Endothelial cell of umbilical vein (primary cell): ENCODE measurements at regions not wholly inside any gene's neighbourhood (a gene's known extent, or its start where the extent isn't known, plus 50 kb on each side); places are given as distances from the start of the nearest gene placed in this dataset.

ENCODE experiments used
- BruUV-seq: library from RNA; stranded (reverse); fragments of 400-500 nt; replicated peaks from 2 replicates; lab custom pipeline; 2021; lab: Mats Ljungman, UMichigan
- CTCF ChIA-PET: fragments of 300-600, 350-600 bp; sonication (Branson Sonifier 250); formaldehyde crosslinking; loops from one replicate; lab custom pipeline; 2021; ENCODE audit warnings: antibody characterized with exemption, inconsistent platforms; lab: Charles Lee
- POLR2A ChIA-PET: fragments of 300-600, 350-600 bp; sonication (Branson Sonifier 250); formaldehyde crosslinking; loops from one replicate; lab custom pipeline; 2021; ENCODE audit warnings: antibody characterized with exemption, inconsistent platforms; lab: Charles Lee
- DNase-seq: peaks from one replicate; pipeline ENCODE4 v3.0.0-alpha.2; 2011; ENCODE audit warnings: low read depth, low spot score
- FAIRE-seq: peaks from 2 replicates; lab custom pipeline; 2011; peaks lifted over from hg19 to GRCh38; lab: Jason Lieb, UNC
- H2AFZ ChIP-seq: 2 replicates; pipeline ENCODE4 v1.6.0; 2012; ENCODE audit warnings: low read depth, low read length, control low read depth, inconsistent platforms
- H3K27ac ChIP-seq: 2 replicates; pipeline ENCODE4 v1.5.1; 2011; ENCODE audit warnings: low read depth, mild to moderate bottlenecking, control low read depth, low read length, moderate library complexity; ENCODE audit not compliant: insufficient read depth
- H3K27me3 ChIP-seq, 2 experiments: 2 replicates each; pipeline versions ENCODE4 v1.6.0 to v1.6.1; 2011; ENCODE audit warnings: low read length in 2 of 2, mixed read lengths in 1 of 2; ENCODE audit not compliant: control insufficient read depth in 2 of 2, insufficient read depth in 2 of 2
- H3K36me3 ChIP-seq, 2 experiments: 2 replicates in 1 of 2; 3 replicates in 1 of 2; pipeline ENCODE4 v1.5.1; 2011; ENCODE audit warnings: low read length in 2 of 2, mild to moderate bottlenecking in 1 of 2, moderate library complexity in 1 of 2; ENCODE audit not compliant: control insufficient read depth in 2 of 2, insufficient read depth in 2 of 2; ENCODE audit errors: extremely low read depth in 1 of 2
- H3K4me1 ChIP-seq: 3 replicates; pipeline ENCODE4 v1.5.1; 2011; ENCODE audit warnings: mild to moderate bottlenecking, low read length; ENCODE audit not compliant: control insufficient read depth, insufficient read depth; ENCODE audit errors: extremely low read depth
- H3K4me2 ChIP-seq: 2 replicates; pipeline ENCODE4 v1.6.1; 2011; ENCODE audit warnings: low read length, control low read depth, mixed read lengths; ENCODE audit not compliant: insufficient read depth
- H3K4me3 ChIP-seq, 3 experiments: fragments of 200-600 bp in 1 of 3; sonication (generic), shearing (Covaris generic) in 1 of 3; replicated peaks in 1 of 3; 2 replicates each; pipeline ENCODE4 v1.5.1; 2011 to 2016; ENCODE audit warnings: control low read depth in 3 of 3, low read length in 3 of 3, mild to moderate bottlenecking in 2 of 3, inconsistent platforms in 1 of 3, low read depth in 1 of 3, moderate library complexity in 1 of 3; ENCODE audit not compliant: insufficient read depth in 1 of 3
- H3K79me2 ChIP-seq: 2 replicates; pipeline ENCODE4 v1.6.0; 2012; ENCODE audit warnings: low read length, inconsistent platforms; ENCODE audit not compliant: control insufficient read depth, insufficient read depth
- H3K9ac ChIP-seq: replicated peaks from 2 replicates; pipeline ENCODE3; 2011; ENCODE audit warnings: low read length, control low read depth; ENCODE audit not compliant: insufficient read depth; ENCODE audit errors: extremely low read depth
- H3K9me1 ChIP-seq: replicated peaks from 3 replicates; pipeline ENCODE4 v1.6.0; 2011; ENCODE audit warnings: mild to moderate bottlenecking, low read length; ENCODE audit not compliant: control insufficient read depth, insufficient read depth; ENCODE audit errors: extremely low read depth
- H3K9me3 ChIP-seq: replicated peaks from 2 replicates; pipeline ENCODE4 v1.5.1; 2012; ENCODE audit warnings: low read length, inconsistent platforms; ENCODE audit not compliant: control insufficient read depth, insufficient read depth
- H4K20me1 ChIP-seq: replicated peaks from 2 replicates; pipeline ENCODE3; 2011; ENCODE audit warnings: mild to moderate bottlenecking, low read length; ENCODE audit not compliant: control insufficient read depth, insufficient read depth; ENCODE audit errors: extremely low read depth
- CTCF ChIP-seq, 2 donors: IDR thresholded peaks; 1 replicate in 1 of 2; 2 replicates in 1 of 2; pipeline ENCODE4 v1.5.1; 2011; ENCODE audit warnings: low read length in 2 of 2, mild to moderate bottlenecking in 2 of 2, moderate library complexity in 2 of 2, control low read depth in 1 of 2, inconsistent platforms in 1 of 2, low read depth in 1 of 2; ENCODE audit not compliant: insufficient read depth in 1 of 2; ENCODE audit errors: extremely low read depth in 1 of 2
- EZH2 ChIP-seq: IDR thresholded peaks from 2 replicates; pipeline ENCODE4 v1.6.1; 2012; ENCODE audit warnings: borderline replicate concordance, low read depth, mild to moderate bottlenecking, moderate library complexity, low read length, inconsistent platforms; ENCODE audit not compliant: severe bottlenecking
- FOS ChIP-seq: IDR thresholded peaks from 2 replicates; pipeline ENCODE4 v1.6.1; 2011; ENCODE audit warnings: mild to moderate bottlenecking, low read length, moderate library complexity, borderline replicate concordance; ENCODE audit not compliant: insufficient read depth
- GATA2 ChIP-seq: IDR thresholded peaks from 2 replicates; pipeline ENCODE4 v1.7.0; 2011; ENCODE audit warnings: low read depth, mild to moderate bottlenecking, moderate library complexity, mixed read lengths, low read length; ENCODE audit not compliant: insufficient read length, insufficient read depth
- JUN ChIP-seq: IDR thresholded peaks from 2 replicates; pipeline ENCODE4 v1.6.1; 2011; ENCODE audit warnings: borderline replicate concordance, low read depth; ENCODE audit not compliant: insufficient read length, insufficient read depth
- MAX ChIP-seq: IDR thresholded peaks from 2 replicates; pipeline ENCODE4 v1.6.1; 2011; ENCODE audit not compliant: insufficient read depth, insufficient read length
- MYC ChIP-seq: IDR thresholded peaks from one replicate; pipeline ENCODE4 v1.6.1; 2011; ENCODE audit warnings: mild to moderate bottlenecking, low read depth, low read length
- POLR2A ChIP-seq: IDR thresholded peaks from 2 replicates; pipeline ENCODE4 v1.6.1; 2012; ENCODE audit warnings: low read depth, mild to moderate bottlenecking, control low read depth, low read length
- POLR2AphosphoS5 ChIP-seq: IDR thresholded peaks from 2 replicates; pipeline ENCODE4 v1.6.1; 2012; ENCODE audit warnings: low read depth, mild to moderate bottlenecking, control low read depth, low read length, moderate library complexity; ENCODE audit not compliant: insufficient read depth
- dilution Hi-C: fragments of 300-500 bp; cut with MboI; formaldehyde crosslinking; loops from one replicate; pipeline ENCODE4 v1.15.0; 2019; ENCODE audit warnings: low sequenced_read_pairs; ENCODE audit not compliant: extremely low pct_ligation_motif_present
- intact Hi-C: fragments of 100-400 bp; cut with micrococcal nuclease; formaldehyde crosslinking; loops from one replicate; pipeline ENCODE4 v1.10.0; 2022

- dilution Hi-C loops = no loop called here
- Histone ChIP-seq H4K20me1 (no peaks in the 10 kb centered on the region), H3K27me3 (no peaks in the 10 kb centered on the region), H3K36me3 (no peaks in the 10 kb centered on the region), H2AFZ (no peak overlapping the region), H3K4me2 (no peak overlapping the region), H3K4me3 (no peak overlapping the region), H3K79me2 (no peaks in the 10 kb centered on the region), H3K9me3 (no peaks in the 10 kb centered on the region), H3K9me1 (no peaks in the 10 kb centered on the region), H3K4me1 (no peaks in the 10 kb centered on the region), H3K27ac (no peak overlapping the region), H3K9ac (no peak overlapping the region)
- POLR2A ChIA-PET = no interaction called here
- intact Hi-C loops = no loop called here
- CTCF ChIA-PET = no interaction called here
- BruUV-seq = no TSS peak
- no peak for FAIRE-seq
- DNase-seq = no peak
- TF ChIP-seq JUN = no peak
- TF ChIP-seq CTCF (IDR thresholded peaks at IDR 0.05; ENCODE audit: extremely low read depth in 1 of 2, insufficient read depth in 1 of 2, low read depth in 1 of 2, low read length in 2 of 2) = no peak
- TF ChIP-seq POLR2A = no peak
- TF ChIP-seq GATA2 = no peak
Observed at GRCh38 chr7:41880107-41880506, 177.2 kb upstream of the INHBA start.

GRCh38 chr7:41879403-41879802 lies 176.5 kb upstream of the INHBA start:
- no peak overlapping the region for H3K27ac ChIP-seq
- H3K36me3 ChIP-seq = no peaks in the 10 kb centered on the region
- H3K9ac ChIP-seq = no peak overlapping the region
- H3K27me3 ChIP-seq = no peaks in the 10 kb centered on the region
- intact Hi-C loops = no loop called here
- DNase-seq (no peak), FAIRE-seq (no peak)
- no TSS peak for BruUV-seq
- no peaks in the 10 kb centered on the region for H3K9me3 ChIP-seq
- no peak for TF ChIP-seq JUN
- TF ChIP-seq POLR2A = no peak
- no peak for TF ChIP-seq MYC
- TF ChIP-seq EZH2 = no peak
- TF ChIP-seq POLR2AphosphoS5 = no peak
- TF ChIP-seq CTCF (IDR thresholded peaks at IDR 0.05; ENCODE audit: extremely low read depth in 1 of 2, insufficient read depth in 1 of 2, low read depth in 1 of 2, low read length in 2 of 2) = no peak
- TF ChIP-seq MAX = no peak
- no peak for TF ChIP-seq GATA2
- TF ChIP-seq FOS = no peak
- no peaks in the 10 kb centered on the region for H3K79me2 ChIP-seq
- no peaks in the 10 kb centered on the region for H3K9me1 ChIP-seq
- no peak overlapping the region for H2AFZ ChIP-seq
- no peaks in the 10 kb centered on the region for H4K20me1 ChIP-seq
- H3K4me1 ChIP-seq = no peaks in the 10 kb centered on the region
- H3K4me2 ChIP-seq = no peak overlapping the region
- POLR2A ChIA-PET = no interaction called here
- H3K4me3 ChIP-seq = no peak overlapping the region
- dilution Hi-C loops = no loop called here
- CTCF ChIA-PET = interaction anchor here (1.1 to 1.4 kb wide), 2 partner anchors 61 to 64 kb away, joined by 3 read pairs; no protein-coding TSS in a partner anchor
